ENCODE measurements at regions not wholly inside any gene's neighbourhood (a gene's known extent, or its start where the extent isn't known, plus 50 kb on each side); places are given as distances from the start of the nearest gene placed in this dataset.

DNA sequence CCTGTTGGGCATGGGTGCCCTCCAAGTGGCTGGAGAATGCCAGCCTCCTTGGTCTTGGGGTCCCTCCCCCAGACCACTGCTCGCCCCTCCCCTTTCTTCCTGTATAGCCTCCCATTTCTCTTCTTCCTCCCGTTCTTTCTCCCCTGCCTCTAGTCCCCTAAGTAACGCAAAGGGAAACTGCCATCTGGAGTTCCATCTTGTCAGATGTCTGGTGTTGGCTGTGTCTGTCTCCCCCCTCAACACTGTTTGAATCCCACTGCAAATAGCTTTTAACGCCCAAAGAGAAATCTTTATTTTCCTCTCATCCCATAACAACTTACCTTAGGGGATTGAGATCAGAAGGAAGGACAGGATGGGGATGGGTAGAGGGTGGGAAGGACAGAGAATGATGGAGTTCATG, 55.3 kb upstream of the CSF3R start:
- Histone ChIP-seq H3K9me3 (no peaks in the 10 kb centered on the region), H3K4me3 (no peak overlapping the region), H3K27me3 (no peaks in the 10 kb centered on the region), H3K4me1 (no peaks in the 10 kb centered on the region), H3K27ac (no peak overlapping the region), H3K36me3 (ENCODE audit: low read depth, missing control alignments) (no peaks in the 10 kb centered on the region)
- TF ChIP-seq CTCF (IDR thresholded peaks at IDR 0.05) (no peak), POLR2A (IDR thresholded peaks at IDR 0.05) (no peak)
- WGBS, 2 donors: 71 to 76% methylated on average over 4 of the region's 4 CpGs
- no peak for DNase-seq
- intact Hi-C loops (cut with DNase I; ENCODE audit: low total_unique reads): no loop called here

DNA sequence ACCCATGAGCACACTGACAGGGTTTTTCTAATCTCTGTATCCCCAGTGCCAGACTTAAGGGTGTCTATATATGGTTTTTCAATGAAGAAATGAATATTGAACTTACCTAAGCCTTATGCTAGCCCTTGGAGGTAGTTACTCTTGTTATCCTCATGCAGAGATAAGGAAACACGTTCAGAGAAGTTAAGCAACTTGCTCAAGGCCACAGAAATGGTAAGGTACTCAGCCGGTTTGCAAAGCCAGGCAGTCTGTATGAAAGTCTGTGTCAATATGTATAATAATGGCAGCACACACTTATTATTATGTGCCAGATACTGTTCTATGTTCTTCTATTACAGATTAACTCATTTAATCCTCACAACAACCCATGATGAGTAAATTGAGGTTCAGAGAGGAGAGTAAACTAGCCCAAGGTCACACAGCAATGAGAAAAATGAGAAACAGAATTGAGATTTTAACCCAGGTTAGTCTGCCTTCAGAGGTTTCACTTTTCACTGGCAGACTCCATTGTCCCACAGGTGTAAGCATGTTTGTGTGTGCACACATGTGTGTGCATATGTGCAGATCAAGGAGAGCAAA, 54.6 kb upstream of the CSF3R start:
- Histone ChIP-seq H3K4me3 (no peak overlapping the region), H3K27me3 (no peaks in the 10 kb centered on the region), H3K9me3 (no peaks in the 10 kb centered on the region), H3K27ac (no peak overlapping the region), H3K36me3 (ENCODE audit: low read depth, missing control alignments) (no peaks in the 10 kb centered on the region), H3K4me1 (no peaks in the 10 kb centered on the region)
- WGBS, 2 donors: 28 to 42% methylated on average over 2 of the region's 2 CpGs
- TF ChIP-seq CTCF (IDR thresholded peaks at IDR 0.05): no peak
- no peak for TF ChIP-seq POLR2A (IDR thresholded peaks at IDR 0.05)
- intact Hi-C loops (cut with DNase I; ENCODE audit: low total_unique reads): no loop called here
- no peak for DNase-seq

DNA sequence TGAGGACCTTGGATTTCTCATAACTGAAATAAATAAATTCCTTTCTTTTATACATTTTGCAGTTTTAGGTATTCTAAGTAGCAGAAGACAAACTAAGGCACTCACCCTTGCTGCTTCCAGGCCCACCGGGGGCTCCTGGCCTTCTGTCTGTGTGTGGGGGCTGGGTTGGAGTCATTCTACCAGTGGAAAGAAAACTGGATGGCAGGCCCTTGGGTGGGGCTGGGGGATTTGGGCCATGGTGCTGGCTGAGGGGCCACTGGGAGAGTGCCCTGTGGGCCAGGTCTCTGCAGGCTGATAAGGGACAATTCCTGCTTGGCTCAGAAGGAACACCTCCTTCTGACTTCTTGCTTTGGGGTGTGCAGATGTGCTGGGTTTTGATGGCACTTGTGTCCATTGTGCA, 54.0 kb upstream of the CSF3R start:
- WGBS, 2 donors: 64 to 84% methylated on average over 1 of the region's 1 CpG
- peak; percentile 3 for DNase-seq
- TF ChIP-seq CTCF (IDR thresholded peaks at IDR 0.05): no peak
- no peak for TF ChIP-seq POLR2A (IDR thresholded peaks at IDR 0.05)
- Histone ChIP-seq H3K4me1 (no peaks in the 10 kb centered on the region), H3K4me3 (no peak overlapping the region), H3K9me3 (no peaks in the 10 kb centered on the region), H3K27ac (no peak overlapping the region), H3K27me3 (no peaks in the 10 kb centered on the region), H3K36me3 (ENCODE audit: low read depth, missing control alignments) (no peaks in the 10 kb centered on the region)
- intact Hi-C loops (cut with DNase I; ENCODE audit: low total_unique reads): no loop called here

DNA sequence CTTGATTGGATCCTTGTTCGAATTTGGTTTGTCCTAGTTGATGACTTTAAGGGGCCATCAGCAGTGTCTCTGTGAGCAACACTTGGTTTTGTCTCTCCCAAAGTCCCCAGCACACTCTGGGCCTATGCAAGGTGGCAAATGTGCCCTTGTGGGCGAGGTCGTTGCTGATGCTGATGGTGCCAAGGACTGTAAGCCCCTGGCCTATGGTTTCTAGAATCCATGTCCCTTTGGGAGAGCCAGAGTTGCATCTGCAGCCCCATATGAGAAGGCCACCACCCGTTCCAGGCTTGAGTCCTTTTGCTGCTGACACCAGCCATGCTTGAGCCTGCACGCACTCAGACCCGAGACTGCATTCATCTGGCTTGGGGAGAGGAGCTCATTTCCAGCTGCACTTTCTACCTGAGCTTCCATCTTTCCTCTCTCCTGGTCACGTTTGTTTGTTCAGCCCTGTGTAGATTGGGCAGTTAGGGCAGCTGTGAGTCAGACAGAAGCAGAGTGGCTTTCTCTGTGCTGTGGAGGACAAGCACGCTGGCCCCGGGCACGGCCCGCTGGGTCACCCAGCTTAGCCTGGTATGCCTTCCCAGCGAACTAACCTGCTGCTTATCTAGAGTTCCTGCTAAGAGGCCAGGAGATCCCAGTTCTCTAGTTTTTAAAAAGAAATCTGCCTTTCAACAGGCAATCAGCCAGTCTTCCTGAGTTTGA, 52.1 kb upstream of the CSF3R start:
- intact Hi-C loops (cut with DNase I; ENCODE audit: low total_unique reads): no loop called here
- Histone ChIP-seq H3K4me1 (no peaks in the 10 kb centered on the region), H3K27me3 (no peaks in the 10 kb centered on the region), H3K9me3 (no peaks in the 10 kb centered on the region), H3K4me3 (no peak overlapping the region), H3K36me3 (ENCODE audit: low read depth, missing control alignments) (no peaks in the 10 kb centered on the region), H3K27ac (no peak overlapping the region)
- no peak for DNase-seq
- WGBS, 2 donors: 76 to 83% methylated on average over 8 to 12 of the region's 12 CpGs
- no peak for TF ChIP-seq CTCF (IDR thresholded peaks at IDR 0.05)
- no peak for TF ChIP-seq POLR2A (IDR thresholded peaks at IDR 0.05)

DNA sequence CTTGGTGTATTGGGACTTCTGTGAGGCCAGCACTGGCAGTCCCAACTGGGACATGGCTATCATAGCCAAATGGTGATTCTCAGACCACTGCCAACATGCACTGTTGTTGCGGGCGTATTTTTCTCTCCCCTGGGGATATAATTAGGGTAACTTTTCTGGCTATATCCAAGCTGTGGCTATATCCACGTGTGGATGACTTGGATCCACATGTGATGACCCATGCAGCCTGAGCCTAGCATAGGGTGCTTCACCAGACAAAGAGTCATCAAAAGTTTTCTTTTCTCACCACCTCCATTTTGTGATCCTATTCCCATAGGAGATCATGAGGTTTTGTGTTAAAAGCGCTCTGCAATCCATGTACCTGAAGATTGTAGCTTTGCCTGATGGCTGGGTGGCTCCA, 51.2 kb upstream of the CSF3R start:
- intact Hi-C loops (cut with DNase I; ENCODE audit: low total_unique reads): no loop called here

More for the DNA sequence above, 51.2 kb upstream of the CSF3R start:
- no peaks in the 10 kb centered on the region for H3K36me3 ChIP-seq (ENCODE audit: low read depth, missing control alignments)
- no peaks in the 10 kb centered on the region for H3K4me1 ChIP-seq
- DNase-seq: no peak
- no peaks in the 10 kb centered on the region for H3K9me3 ChIP-seq
- 78 to 83% methylated on average over 4 of the region's 4 CpGs for WGBS, 2 donors
- H3K4me3 ChIP-seq: no peak overlapping the region
- TF ChIP-seq POLR2A (IDR thresholded peaks at IDR 0.05) (no peak), CTCF (IDR thresholded peaks at IDR 0.05) (no peak)
- H3K27ac ChIP-seq: no peak overlapping the region
- no peaks in the 10 kb centered on the region for H3K27me3 ChIP-seq

All from testis (tissue), 2 donors.